CD14-positive monocyte (primary cell): ENCODE measurements at regions not wholly inside any gene's neighbourhood (a gene's known extent, or its start where the extent isn't known, plus 50 kb on each side); places are given as distances from the start of the nearest gene placed in this dataset.

Experiments used
- DNase-seq, 3 donors: peaks; one replicate each; pipeline ENCODE4 v3.0.0-alpha.2; 2011 to 2022
- H2AFZ ChIP-seq: 2 replicates; pipeline ENCODE4 v1.6.0; 2012; ENCODE audit warnings: mild to moderate bottlenecking, low read depth, low read length, inconsistent platforms; ENCODE audit not compliant: insufficient read depth, poor library complexity, severe bottlenecking
- H3K27ac ChIP-seq, 2 donors: 1 replicate in 1 of 2; 2 replicates in 1 of 2; pipeline ENCODE4 v1.5.1; 2012 to 2013; ENCODE audit warnings: low read length in 2 of 2, control low read depth in 1 of 2, inconsistent platforms in 1 of 2, low read depth in 1 of 2, mild to moderate bottlenecking in 1 of 2
- H3K27me3 ChIP-seq, 2 donors: one replicate each; pipeline versions ENCODE4 v1.6.0 to v1.6.1; 2011 to 2013; ENCODE audit warnings: low read length in 2 of 2; ENCODE audit not compliant: control insufficient read depth in 2 of 2, insufficient read depth in 2 of 2
- H3K36me3 ChIP-seq, 2 donors: replicated peaks in 1 of 2; 1 replicate in 1 of 2; 2 replicates in 1 of 2; pipeline versions ENCODE4 v1.5.1 to v1.6.1; 2012 to 2013; ENCODE audit warnings: low read length in 2 of 2, control low read depth in 1 of 2, inconsistent platforms in 1 of 2, mild to moderate bottlenecking in 1 of 2; ENCODE audit not compliant: insufficient read depth in 2 of 2, control insufficient read depth in 1 of 2
- H3K4me1 ChIP-seq, 2 donors: 1 replicate in 1 of 2; 2 replicates in 1 of 2; pipeline versions ENCODE4 v1.5.1 to v1.6.1; 2012 to 2013; ENCODE audit warnings: low read length in 2 of 2, control low read depth in 1 of 2, inconsistent platforms in 1 of 2, mild to moderate bottlenecking in 1 of 2, moderate library complexity in 1 of 2; ENCODE audit not compliant: insufficient read depth in 2 of 2, control insufficient read depth in 1 of 2
- H3K4me2 ChIP-seq: replicated peaks from 2 replicates; pipeline ENCODE3; 2012; ENCODE audit warnings: low read length, moderate library complexity, mild to moderate bottlenecking; ENCODE audit not compliant: poor library complexity, severe bottlenecking; ENCODE audit errors: extremely low read depth
- H3K4me3 ChIP-seq, 3 experiments: fragments of 200-600 bp in 1 of 3; sonication (generic) in 1 of 3; replicated peaks in 1 of 3; 1 replicate in 2 of 3; 2 replicates in 1 of 3; pipeline ENCODE4 v1.5.1; 2011 to 2013; ENCODE audit warnings: low read length in 3 of 3, mild to moderate bottlenecking in 3 of 3, control low read depth in 2 of 3, low read depth in 2 of 3, inconsistent platforms in 1 of 3, moderate library complexity in 1 of 3
- H3K79me2 ChIP-seq: 2 replicates; pipeline ENCODE4 v1.6.0; 2012; ENCODE audit warnings: mild to moderate bottlenecking, control low read depth, inconsistent platforms, low read length, moderate library complexity; ENCODE audit not compliant: insufficient read depth
- H3K9ac ChIP-seq: 2 replicates; pipeline ENCODE4 v1.6.0; 2017; ENCODE audit warnings: low read length, mild to moderate bottlenecking; ENCODE audit not compliant: insufficient read depth, poor library complexity, severe bottlenecking
- H3K9me3 ChIP-seq, 2 donors: replicated peaks in 1 of 2; 1 replicate in 1 of 2; 2 replicates in 1 of 2; pipeline versions ENCODE4 v1.5.1 to v1.6.1; 2012 to 2013; ENCODE audit warnings: low read length in 2 of 2, control low read depth in 1 of 2; ENCODE audit not compliant: control insufficient read depth in 1 of 2, insufficient read depth in 1 of 2
- H4K20me1 ChIP-seq: 2 replicates; pipeline ENCODE4 v1.6.0; 2012; ENCODE audit warnings: mild to moderate bottlenecking, low read length, control low read depth, moderate library complexity; ENCODE audit not compliant: insufficient read depth
- H3K27ac Mint-ChIP-seq, 7 donors: one replicate each; pipeline ENCODE4 v1.8.0; 2020; ENCODE audit warnings: mild to moderate bottlenecking in 7 of 7, mixed read lengths in 7 of 7, moderate library complexity in 6 of 7, inconsistent platforms in 2 of 7
- H3K27me3 Mint-ChIP-seq, 3 donors: one replicate each; pipeline ENCODE4 v1.8.0; 2021 to 2022; ENCODE audit warnings: low read depth in 3 of 3, mild to moderate bottlenecking in 3 of 3, mixed read lengths in 3 of 3, moderate library complexity in 3 of 3, inconsistent platforms in 1 of 3
- H3K36me3 Mint-ChIP-seq, 2 donors: one replicate each; pipeline ENCODE4 v1.8.0; 2020; ENCODE audit warnings: mixed read lengths in 2 of 2, inconsistent platforms in 1 of 2, mild to moderate bottlenecking in 1 of 2
- H3K4me1 Mint-ChIP-seq: one replicate; pipeline ENCODE4 v1.8.0; 2020; ENCODE audit warnings: mild to moderate bottlenecking, mixed read lengths
- H3K4me3 Mint-ChIP-seq, 2 donors: one replicate each; pipeline ENCODE4 v1.8.0; 2020; ENCODE audit warnings: mild to moderate bottlenecking in 2 of 2, mixed read lengths in 2 of 2, moderate library complexity in 1 of 2
- H3K9me3 Mint-ChIP-seq, 7 donors: one replicate each; pipeline ENCODE4 v1.8.0; 2020 to 2022; ENCODE audit warnings: mixed read lengths in 7 of 7, mild to moderate bottlenecking in 6 of 7, moderate library complexity in 6 of 7, inconsistent platforms in 2 of 7
- CTCF ChIP-seq: fragments of 200-600 bp; IDR thresholded peaks from one replicate; pipeline ENCODE4 v1.8.0; 2022; ENCODE audit warnings: antibody characterized with exemption, mild to moderate bottlenecking
- WGBS: methylation state at CpG from one replicate; pipeline ENCODE4 v1.1.5; 2013; ENCODE audit warnings: missing lambda C conversion rate; ENCODE audit not compliant: insufficient coverage; 5-methylcytosine and 5-hydroxymethylcytosine counted together
- intact Hi-C, 2 donors: fragments of 100-400 bp; cut with micrococcal nuclease; formaldehyde crosslinking; loops; one replicate each; pipeline versions ENCODE4 v1.15.0 to v1.15.1; 2023

- Histone ChIP-seq H3K4me1 (no peaks in the 10 kb centered on the region), H3K27ac (no peak overlapping the region), H3K27me3 (no peaks in the 10 kb centered on the region), H3K9me3 (peaks cover 15 to 26% of the 10 kb centered on the region in 2 donors), H3K9ac (no peak overlapping the region), H2AFZ (no peak overlapping the region), H3K4me2 (no peak overlapping the region), H3K4me3 (no peak overlapping the region), H3K36me3 (no peaks in the 10 kb centered on the region), H4K20me1 (no peaks in the 10 kb centered on the region), H3K79me2 (no peaks in the 10 kb centered on the region)
- no peaks in the 10 kb centered on the region for H3K4me1 Mint-ChIP-seq
- intact Hi-C loops = no loop called here
- no peak for DNase-seq
- peaks cover 0 to 3% (median 0%) of the 10 kb centered on the region in 3 donors for H3K27me3 Mint-ChIP-seq
- no peaks in the 10 kb centered on the region for H3K36me3 Mint-ChIP-seq
- WGBS = 84% methylated on average over 12 of the region's 12 CpGs
- no peak for TF ChIP-seq CTCF
- H3K9me3 Mint-ChIP-seq = peaks cover 8 to 26% (median 18%) of the 10 kb centered on the region in 7 donors
- no peak overlapping the region for H3K4me3 Mint-ChIP-seq
- no peak overlapping the region for H3K27ac Mint-ChIP-seq
These were observed 556.1 kb downstream of the EFNB2 start for GRCh38 chr13:105979131-105980011.

- H3K4me1 Mint-ChIP-seq = no peaks in the 10 kb centered on the region
- no peak for DNase-seq
These were observed 561.1 kb downstream of the EFNB2 start for GRCh38 chr13:105974380-105974779.

More at GRCh38 chr13:105974380-105974779, 561.1 kb downstream of the EFNB2 start:
- Histone ChIP-seq H3K9ac (no peak overlapping the region), H4K20me1 (no peaks in the 10 kb centered on the region), H3K4me2 (no peak overlapping the region), H3K36me3 (no peaks in the 10 kb centered on the region), H3K4me3 (no peak overlapping the region), H3K4me1 (no peaks in the 10 kb centered on the region), H3K27me3 (no peaks in the 10 kb centered on the region), H3K27ac (no peak overlapping the region), H3K9me3 (peaks cover 9 to 18% of the 10 kb centered on the region in 2 donors), H2AFZ (no peak overlapping the region), H3K79me2 (no peaks in the 10 kb centered on the region)
- H3K27ac Mint-ChIP-seq = no peak overlapping the region
- H3K4me3 Mint-ChIP-seq = no peak overlapping the region
- no peak for TF ChIP-seq CTCF
- H3K27me3 Mint-ChIP-seq = peaks cover 0 to 3% (median 2%) of the 10 kb centered on the region in 3 donors
- H3K36me3 Mint-ChIP-seq = no peaks in the 10 kb centered on the region
- peaks cover 3 to 36% (median 10%) of the 10 kb centered on the region in 7 donors for H3K9me3 Mint-ChIP-seq
- intact Hi-C loops = no loop called here
- WGBS = no CpG with 5 or more reads among the region's 1 CpG
